ENCODE measurements at regions not wholly inside any gene's neighbourhood (a gene's known extent, or its start where the extent isn't known, plus 50 kb on each side); places are given as distances from the start of the nearest gene placed in this dataset.
"Not testable (repeated sequence)": the region's sequence is repeated elsewhere in the genome, so short reads cannot be mapped to it uniquely, and the experiment has no call there.

DNA sequence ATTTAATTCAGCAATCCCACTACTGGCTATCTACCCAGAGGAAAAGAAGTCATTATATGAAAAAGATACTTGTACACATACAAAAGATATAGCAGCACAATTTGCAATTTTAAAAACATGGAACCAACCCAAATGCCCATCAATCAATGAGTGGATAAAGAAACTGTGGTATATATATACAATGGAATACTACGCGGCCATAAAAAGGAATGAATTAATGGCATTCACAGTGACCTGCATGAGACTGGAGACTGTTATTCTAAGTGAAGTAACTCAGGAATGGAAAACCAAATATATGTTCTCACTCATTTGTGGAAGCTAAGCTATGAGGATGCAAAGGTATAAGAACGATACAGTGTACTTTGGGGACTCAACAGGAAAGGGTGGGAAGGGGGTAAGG lies 102.8 kb upstream of the KCNMA1 start:
- not testable (repeated sequence) for ATAC-seq (ENCODE audit: insufficient number of reproducible peaks, low FRiP score, low read depth); H3K4me3 ChIP-seq; H3K9me3 ChIP-seq; H3K27ac ChIP-seq; DNase-seq (ENCODE audit: low spot score); H3K36me3 ChIP-seq; H3K4me1 ChIP-seq (ENCODE audit: control insufficient read depth in 1 of 2, low read depth in 2 of 2); H3K27me3 ChIP-seq (replicated peaks; ENCODE audit: insufficient read depth)

DNA sequence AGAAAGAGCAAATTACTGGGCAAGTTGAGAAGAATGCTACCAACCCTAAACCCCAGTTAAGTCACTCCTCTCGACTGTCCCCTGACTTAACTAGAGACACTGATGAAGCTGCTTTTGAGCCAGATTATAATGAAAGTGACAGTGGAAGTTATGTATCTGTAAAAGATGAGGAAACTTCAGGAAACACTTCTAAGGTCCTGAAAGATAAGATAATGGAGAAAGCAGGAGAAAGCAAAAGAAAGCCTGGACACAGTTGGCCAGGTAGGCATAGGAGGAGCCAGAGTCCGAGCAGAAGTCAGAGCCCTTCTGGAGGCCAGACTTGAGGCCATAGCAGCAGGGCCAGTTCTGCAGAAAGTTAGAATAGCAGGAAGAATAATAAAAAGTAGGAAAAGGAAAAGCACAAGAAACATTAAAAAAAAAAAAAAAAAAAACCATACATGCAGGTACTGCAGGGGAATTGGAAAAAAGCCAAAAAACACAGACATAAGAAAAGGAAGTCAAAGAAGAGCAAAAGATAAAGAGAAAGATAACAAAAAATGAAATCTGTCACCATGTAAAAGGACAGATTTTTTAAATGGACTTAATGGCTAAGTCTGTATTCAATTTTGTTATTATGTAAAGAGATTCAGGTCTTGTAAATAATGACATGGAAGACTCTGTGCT lies 101.0 kb upstream of the KCNMA1 start:
- Histone ChIP-seq H3K4me1 (ENCODE audit: control insufficient read depth in 1 of 2, low read depth in 2 of 2) (peaks cover 4 to 7% of the 10 kb centered on the region in 2 donors), H3K27ac (no peak overlapping the region), H3K36me3 (no peaks in the 10 kb centered on the region), H3K9me3 (peaks cover 4% of the 10 kb centered on the region), H3K27me3 (replicated peaks; ENCODE audit: insufficient read depth) (no peaks in the 10 kb centered on the region), H3K4me3 (no peak overlapping the region)
- DNase-seq (ENCODE audit: low spot score) (no peak), ATAC-seq (ENCODE audit: insufficient number of reproducible peaks, low FRiP score, low read depth) (no peak)
- TF ChIP-seq, protein P1, sequence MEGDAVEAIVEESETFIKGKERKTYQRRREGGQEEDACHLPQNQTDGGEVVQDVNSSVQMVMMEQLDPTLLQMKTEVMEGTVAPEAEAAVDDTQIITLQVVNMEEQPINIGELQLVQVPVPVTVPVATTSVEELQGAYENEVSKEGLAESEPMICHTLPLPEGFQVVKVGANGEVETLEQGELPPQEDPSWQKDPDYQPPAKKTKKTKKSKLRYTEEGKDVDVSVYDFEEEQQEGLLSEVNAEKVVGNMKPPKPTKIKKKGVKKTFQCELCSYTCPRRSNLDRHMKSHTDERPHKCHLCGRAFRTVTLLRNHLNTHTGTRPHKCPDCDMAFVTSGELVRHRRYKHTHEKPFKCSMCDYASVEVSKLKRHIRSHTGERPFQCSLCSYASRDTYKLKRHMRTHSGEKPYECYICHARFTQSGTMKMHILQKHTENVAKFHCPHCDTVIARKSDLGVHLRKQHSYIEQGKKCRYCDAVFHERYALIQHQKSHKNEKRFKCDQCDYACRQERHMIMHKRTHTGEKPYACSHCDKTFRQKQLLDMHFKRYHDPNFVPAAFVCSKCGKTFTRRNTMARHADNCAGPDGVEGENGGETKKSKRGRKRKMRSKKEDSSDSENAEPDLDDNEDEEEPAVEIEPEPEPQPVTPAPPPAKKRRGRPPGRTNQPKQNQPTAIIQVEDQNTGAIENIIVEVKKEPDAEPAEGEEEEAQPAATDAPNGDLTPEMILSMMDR (IDR thresholded peaks at IDR 0.05) = no peak

DNA sequence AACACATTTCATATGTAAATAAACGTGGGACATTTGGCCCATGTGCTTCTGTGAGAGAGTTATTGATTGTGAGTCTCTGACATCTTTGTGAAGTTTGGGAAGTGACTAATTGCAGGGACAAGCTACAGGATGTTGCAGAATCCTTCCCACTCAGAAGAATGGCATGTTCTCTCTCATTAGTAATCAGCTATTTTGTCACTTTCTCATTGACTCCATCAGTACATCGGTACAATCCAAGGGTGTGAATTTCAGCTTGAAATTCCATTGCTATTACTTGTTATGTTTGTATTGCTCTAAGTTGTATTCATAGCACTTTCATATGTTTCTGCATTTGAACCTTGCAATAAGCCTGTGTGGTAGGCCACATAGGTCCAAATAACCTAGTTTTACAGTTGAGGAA lies 100.0 kb upstream of the KCNMA1 start:
- Histone ChIP-seq H3K27ac (no peak overlapping the region), H3K4me3 (no peak overlapping the region), H3K4me1 (ENCODE audit: control insufficient read depth in 1 of 2, low read depth in 2 of 2) (peaks cover 4 to 7% of the 10 kb centered on the region in 2 donors), H3K27me3 (replicated peaks; ENCODE audit: insufficient read depth) (no peaks in the 10 kb centered on the region), H3K9me3 (peaks cover 4% of the 10 kb centered on the region), H3K36me3 (no peaks in the 10 kb centered on the region)
- ATAC-seq (ENCODE audit: insufficient number of reproducible peaks, low FRiP score, low read depth) (no peak), DNase-seq (ENCODE audit: low spot score) (no peak)
- TF ChIP-seq, protein P1 (IDR thresholded peaks at IDR 0.05) = no peak

DNA sequence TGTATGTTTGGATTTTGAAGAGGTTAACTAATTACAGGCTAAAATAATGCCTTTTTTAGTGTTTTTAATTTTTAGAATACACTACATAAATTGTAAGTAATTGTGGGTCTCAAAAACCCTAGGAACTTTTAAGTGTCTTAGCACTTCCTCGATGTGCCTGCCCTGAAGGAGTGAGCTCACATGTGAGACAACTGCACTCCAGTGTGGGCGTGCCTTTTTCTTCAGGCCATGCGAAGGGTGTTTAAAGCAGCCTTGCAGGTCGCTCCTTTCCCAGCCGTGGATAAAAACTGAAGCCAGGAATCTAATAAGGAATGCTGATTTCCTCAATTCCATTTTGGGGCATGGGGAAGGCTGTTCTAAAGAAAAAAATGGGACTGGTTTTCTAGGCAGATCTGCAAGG lies 97.5 kb upstream of the KCNMA1 start:
- H3K4me3 ChIP-seq; H3K9me3 ChIP-seq; H3K36me3 ChIP-seq; H3K27me3 ChIP-seq (replicated peaks; ENCODE audit: insufficient read depth); DNase-seq (ENCODE audit: low spot score); ATAC-seq (ENCODE audit: insufficient number of reproducible peaks, low FRiP score, low read depth); H3K4me1 ChIP-seq (ENCODE audit: control insufficient read depth in 1 of 2, low read depth in 2 of 2); H3K27ac ChIP-seq: not testable (repeated sequence)

DNA sequence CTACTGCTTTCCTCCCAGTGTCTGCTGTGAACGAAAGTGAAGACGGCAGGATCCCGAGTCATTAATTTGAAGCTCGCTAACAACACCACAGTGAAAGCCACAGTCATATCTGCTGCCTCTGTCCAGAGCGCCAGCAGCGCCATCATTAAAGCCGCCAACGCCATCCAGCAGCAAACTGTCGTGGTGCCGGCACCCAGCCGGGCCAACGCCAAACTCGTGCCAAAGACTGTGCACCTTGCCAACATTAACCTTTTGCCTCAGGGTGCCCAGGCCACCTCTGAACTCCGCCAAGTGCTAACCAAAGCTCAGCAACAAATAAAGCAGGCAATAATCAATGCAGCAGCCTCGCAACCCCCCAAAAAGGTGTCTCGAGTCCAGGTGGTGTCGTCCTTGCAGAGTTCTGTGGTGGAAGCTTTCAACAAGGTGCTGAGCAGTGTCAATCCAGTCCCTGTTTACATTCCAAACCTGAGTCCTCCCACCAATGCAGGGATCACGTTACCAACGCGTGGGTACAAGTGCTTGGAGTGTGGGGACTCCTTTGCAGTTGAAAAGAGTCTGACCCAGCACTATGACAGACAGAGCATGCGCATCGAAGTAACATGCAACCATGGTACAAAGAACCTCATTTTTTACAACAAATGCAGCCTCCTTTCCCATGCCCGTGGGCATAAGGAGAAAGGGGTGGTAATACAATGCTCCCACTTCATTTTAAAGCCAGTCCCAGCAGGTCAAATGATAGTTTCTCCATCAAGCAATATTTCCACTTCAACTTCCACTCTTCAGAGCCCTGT lies 94.8 kb upstream of the KCNMA1 start:
- Histone ChIP-seq H3K4me1 (ENCODE audit: control insufficient read depth in 1 of 2, low read depth in 2 of 2) (peaks cover 0 to 4% of the 10 kb centered on the region in 2 donors), H3K9me3 (no peaks in the 10 kb centered on the region), H3K27ac (no peak overlapping the region), H3K27me3 (replicated peaks; ENCODE audit: insufficient read depth) (no peaks in the 10 kb centered on the region), H3K4me3 (no peak overlapping the region), H3K36me3 (no peaks in the 10 kb centered on the region)
- ATAC-seq (ENCODE audit: insufficient number of reproducible peaks, low FRiP score, low read depth) = no peak
- no peak for DNase-seq (ENCODE audit: low spot score)
- TF ChIP-seq, protein P1 (IDR thresholded peaks at IDR 0.05) = no peak

DNA sequence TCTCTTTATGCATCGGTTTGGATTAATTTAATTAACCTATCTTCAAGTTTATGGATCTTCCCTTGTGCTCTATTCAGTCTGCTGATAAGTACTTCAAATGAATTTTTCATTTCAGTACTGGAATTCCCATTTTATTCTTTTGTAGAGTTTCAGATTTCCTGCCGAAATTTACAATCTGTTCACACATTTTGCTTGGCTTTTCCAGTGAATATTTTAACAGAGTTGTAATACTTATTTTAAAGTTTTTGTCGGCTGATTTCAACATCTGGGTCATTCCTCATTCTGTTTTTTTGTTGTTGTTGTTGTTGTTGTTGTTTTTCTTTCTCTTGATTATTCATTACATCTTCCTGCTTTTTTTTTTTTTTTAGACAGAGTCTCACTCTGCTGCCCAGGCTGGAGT lies 89.9 kb upstream of the KCNMA1 start:
- Histone ChIP-seq H3K36me3 (no peaks in the 10 kb centered on the region), H3K4me1 (ENCODE audit: control insufficient read depth in 1 of 2, low read depth in 2 of 2) (no peaks in the 10 kb centered on the region), H3K9me3 (peaks cover 3% of the 10 kb centered on the region), H3K4me3 (no peak overlapping the region), H3K27ac (no peak overlapping the region), H3K27me3 (replicated peaks; ENCODE audit: insufficient read depth) (no peaks in the 10 kb centered on the region)
- DNase-seq (ENCODE audit: low spot score) (no peak), ATAC-seq (ENCODE audit: insufficient number of reproducible peaks, low FRiP score, low read depth) (no peak)
- TF ChIP-seq, protein P1 (IDR thresholded peaks at IDR 0.05) = no peak

Measured in thoracic aorta (tissue), 2 donors.